Neural cell (in vitro differentiated cells): ENCODE measurements at regions not wholly inside any gene's neighbourhood (a gene's known extent, or its start where the extent isn't known, plus 50 kb on each side); places are given as distances from the start of the nearest gene placed in this dataset.

Source experiments
- H2AFZ ChIP-seq: fragments of 200-600, 300-800 bp; sonication (generic), shearing (Covaris generic); 2 replicates; pipeline ENCODE4 v1.6.0; 2014; ENCODE audit warnings: low read depth, mild to moderate bottlenecking, antibody characterized with exemption, low read length, moderate library complexity
- H3F3A ChIP-seq: fragments of 200-600 bp; shearing (Covaris generic); 2 replicates; pipeline ENCODE4 v1.6.1; 2016; ENCODE audit warnings: mild to moderate bottlenecking, moderate library complexity, mixed read lengths, antibody characterized with exemption, low read length; ENCODE audit not compliant: insufficient read depth, poor library complexity, severe bottlenecking
- H3K27ac ChIP-seq: fragments of 200-600, 300-800 bp; sonication (generic), shearing (Covaris generic); 2 replicates; pipeline ENCODE4 v1.5.1; 2014; ENCODE audit warnings: mild to moderate bottlenecking, low read length, moderate library complexity
- H3K27me3 ChIP-seq: fragments of 300-800, 200-600 bp; sonication (generic), shearing (Covaris generic); 2 replicates; pipeline ENCODE4 v1.6.0; 2014; ENCODE audit warnings: mild to moderate bottlenecking, low read depth, low read length, moderate library complexity; ENCODE audit not compliant: insufficient read depth
- H3K36me3 ChIP-seq: fragments of 300-800, 200-600 bp; sonication (generic), shearing (Covaris generic); 2 replicates; pipeline ENCODE4 v1.5.1; 2014; ENCODE audit warnings: mild to moderate bottlenecking, antibody characterized with exemption, low read length, moderate library complexity; ENCODE audit not compliant: insufficient read depth
- H3K4me2 ChIP-seq: fragments of 300-800, 200-600 bp; sonication (generic), shearing (Covaris generic); 2 replicates; pipeline ENCODE4 v1.6.0; 2014; ENCODE audit warnings: mild to moderate bottlenecking, low read length
- H3K4me3 ChIP-seq: fragments of 300-800, 200-600 bp; sonication (generic), shearing (Covaris generic); 2 replicates; pipeline ENCODE4 v1.5.1; 2014; ENCODE audit warnings: mild to moderate bottlenecking, low read length, moderate library complexity
- H3K79me2 ChIP-seq: fragments of 200-600 bp; shearing (Covaris generic); replicated peaks from 2 replicates; pipeline ENCODE4 v1.6.0; 2014; ENCODE audit warnings: mild to moderate bottlenecking, low read length, moderate library complexity; ENCODE audit not compliant: insufficient read depth
- H3K9ac ChIP-seq: fragments of 300-800, 200-600 bp; sonication (generic), shearing (Covaris generic); 2 replicates; pipeline ENCODE4 v1.6.1; 2016; ENCODE audit warnings: mild to moderate bottlenecking, low read length, mixed read lengths
- H3K9me2 ChIP-seq: fragments of 200-600 bp; shearing (Covaris generic); 2 replicates; pipeline ENCODE4 v1.6.1; 2016; ENCODE audit warnings: mild to moderate bottlenecking, low read length, mixed read lengths; ENCODE audit not compliant: insufficient read depth
- H3K9me3 ChIP-seq: fragments of 200-600, 300-800 bp; sonication (generic), shearing (Covaris generic); 2 replicates; pipeline ENCODE4 v1.6.1; 2016; ENCODE audit warnings: mild to moderate bottlenecking, mixed run types, low read length, moderate library complexity, mixed read lengths
- H4K20me1 ChIP-seq: fragments of 200-600 bp; shearing (Covaris generic); 2 replicates; pipeline ENCODE4 v1.6.1; 2016; ENCODE audit warnings: mild to moderate bottlenecking, mixed run types; ENCODE audit not compliant: insufficient read depth
- EP300 ChIP-seq: fragments of 450-650 bp; conservative IDR thresholded peaks from 2 replicates; pipeline ENCODE4 v1.6.1; 2014; ENCODE audit warnings: antibody characterized with exemption, mild to moderate bottlenecking, moderate library complexity; ENCODE audit not compliant: poor library complexity, severe bottlenecking
- EZH2 ChIP-seq: fragments of 200-600, 300-800 bp; shearing (Covaris generic), sonication (generic); IDR thresholded peaks from 2 replicates; pipeline ENCODE4 v1.6.1; 2014; ENCODE audit warnings: antibody characterized with exemption, low read length, borderline replicate concordance, mild to moderate bottlenecking; ENCODE audit not compliant: insufficient read depth, poor library complexity, severe bottlenecking
- MXI1 ChIP-seq: fragments of 450-650 bp; conservative IDR thresholded peaks from 2 replicates; pipeline ENCODE4 v1.6.1; 2014; ENCODE audit warnings: antibody characterized with exemption, mild to moderate bottlenecking; ENCODE audit not compliant: poor library complexity, severe bottlenecking
- POLR2AphosphoS5 ChIP-seq: IDR thresholded peaks from 2 replicates; pipeline ENCODE4 v1.6.1; 2012
- RAD21 ChIP-seq: fragments of 450-650 bp; conservative IDR thresholded peaks from 2 replicates; pipeline ENCODE4 v1.6.1; 2014; ENCODE audit warnings: antibody characterized with exemption, mild to moderate bottlenecking, moderate library complexity
- SMC3 ChIP-seq: fragments of 450-650 bp; conservative IDR thresholded peaks from 2 replicates; pipeline ENCODE4 v1.6.1; 2014; ENCODE audit warnings: antibody characterized with exemption, mild to moderate bottlenecking, moderate library complexity; ENCODE audit not compliant: poor library complexity
- TAF1 ChIP-seq: IDR thresholded peaks from 2 replicates; pipeline ENCODE4 v1.6.1; 2012; ENCODE audit warnings: low read depth
- TF ChIP-seq, protein P1 (sequence below): IDR thresholded peaks from 2 replicates; pipeline ENCODE4 v1.6.1; 2012; ENCODE audit warnings: borderline replicate concordance
- TF ChIP-seq, protein P2 (sequence below): fragments of 450-650 bp; IDR thresholded peaks from 2 replicates; pipeline ENCODE4 v1.5.1; 2014; ENCODE audit warnings: antibody characterized with exemption, mild to moderate bottlenecking, moderate library complexity; ENCODE audit not compliant: poor library complexity, severe bottlenecking

DNA sequence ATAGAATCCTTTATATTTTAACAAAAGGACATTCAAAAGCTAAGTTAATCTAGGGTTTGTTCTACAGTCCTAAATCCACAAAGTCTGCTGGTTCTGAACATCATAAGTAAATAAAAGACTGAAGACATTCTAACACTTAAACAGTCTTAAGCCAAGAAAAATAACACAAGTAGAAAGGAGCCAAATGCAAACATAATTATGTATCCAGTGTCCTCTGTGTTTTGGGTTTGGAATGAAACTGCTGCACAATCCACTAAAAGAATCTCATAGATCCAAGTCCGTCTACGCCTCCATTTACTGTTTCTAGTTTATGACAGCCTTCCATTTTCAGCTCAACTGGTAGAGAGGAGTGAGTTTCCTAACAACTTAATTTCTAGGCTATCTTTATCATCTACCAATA lies 623.6 kb upstream of the FZD8 start:
- Histone ChIP-seq H3F3A (no peaks in the 10 kb centered on the region), H3K9ac (no peak overlapping the region)
- TF ChIP-seq, protein P1, sequence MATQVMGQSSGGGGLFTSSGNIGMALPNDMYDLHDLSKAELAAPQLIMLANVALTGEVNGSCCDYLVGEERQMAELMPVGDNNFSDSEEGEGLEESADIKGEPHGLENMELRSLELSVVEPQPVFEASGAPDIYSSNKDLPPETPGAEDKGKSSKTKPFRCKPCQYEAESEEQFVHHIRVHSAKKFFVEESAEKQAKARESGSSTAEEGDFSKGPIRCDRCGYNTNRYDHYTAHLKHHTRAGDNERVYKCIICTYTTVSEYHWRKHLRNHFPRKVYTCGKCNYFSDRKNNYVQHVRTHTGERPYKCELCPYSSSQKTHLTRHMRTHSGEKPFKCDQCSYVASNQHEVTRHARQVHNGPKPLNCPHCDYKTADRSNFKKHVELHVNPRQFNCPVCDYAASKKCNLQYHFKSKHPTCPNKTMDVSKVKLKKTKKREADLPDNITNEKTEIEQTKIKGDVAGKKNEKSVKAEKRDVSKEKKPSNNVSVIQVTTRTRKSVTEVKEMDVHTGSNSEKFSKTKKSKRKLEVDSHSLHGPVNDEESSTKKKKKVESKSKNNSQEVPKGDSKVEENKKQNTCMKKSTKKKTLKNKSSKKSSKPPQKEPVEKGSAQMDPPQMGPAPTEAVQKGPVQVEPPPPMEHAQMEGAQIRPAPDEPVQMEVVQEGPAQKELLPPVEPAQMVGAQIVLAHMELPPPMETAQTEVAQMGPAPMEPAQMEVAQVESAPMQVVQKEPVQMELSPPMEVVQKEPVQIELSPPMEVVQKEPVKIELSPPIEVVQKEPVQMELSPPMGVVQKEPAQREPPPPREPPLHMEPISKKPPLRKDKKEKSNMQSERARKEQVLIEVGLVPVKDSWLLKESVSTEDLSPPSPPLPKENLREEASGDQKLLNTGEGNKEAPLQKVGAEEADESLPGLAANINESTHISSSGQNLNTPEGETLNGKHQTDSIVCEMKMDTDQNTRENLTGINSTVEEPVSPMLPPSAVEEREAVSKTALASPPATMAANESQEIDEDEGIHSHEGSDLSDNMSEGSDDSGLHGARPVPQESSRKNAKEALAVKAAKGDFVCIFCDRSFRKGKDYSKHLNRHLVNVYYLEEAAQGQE, result no peak
- TF ChIP-seq, protein P2, sequence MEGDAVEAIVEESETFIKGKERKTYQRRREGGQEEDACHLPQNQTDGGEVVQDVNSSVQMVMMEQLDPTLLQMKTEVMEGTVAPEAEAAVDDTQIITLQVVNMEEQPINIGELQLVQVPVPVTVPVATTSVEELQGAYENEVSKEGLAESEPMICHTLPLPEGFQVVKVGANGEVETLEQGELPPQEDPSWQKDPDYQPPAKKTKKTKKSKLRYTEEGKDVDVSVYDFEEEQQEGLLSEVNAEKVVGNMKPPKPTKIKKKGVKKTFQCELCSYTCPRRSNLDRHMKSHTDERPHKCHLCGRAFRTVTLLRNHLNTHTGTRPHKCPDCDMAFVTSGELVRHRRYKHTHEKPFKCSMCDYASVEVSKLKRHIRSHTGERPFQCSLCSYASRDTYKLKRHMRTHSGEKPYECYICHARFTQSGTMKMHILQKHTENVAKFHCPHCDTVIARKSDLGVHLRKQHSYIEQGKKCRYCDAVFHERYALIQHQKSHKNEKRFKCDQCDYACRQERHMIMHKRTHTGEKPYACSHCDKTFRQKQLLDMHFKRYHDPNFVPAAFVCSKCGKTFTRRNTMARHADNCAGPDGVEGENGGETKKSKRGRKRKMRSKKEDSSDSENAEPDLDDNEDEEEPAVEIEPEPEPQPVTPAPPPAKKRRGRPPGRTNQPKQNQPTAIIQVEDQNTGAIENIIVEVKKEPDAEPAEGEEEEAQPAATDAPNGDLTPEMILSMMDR, result no peak
- TF ChIP-seq SMC3, result no peak
- no peak for TF ChIP-seq MXI1
- no peak for TF ChIP-seq POLR2AphosphoS5
- TF ChIP-seq TAF1, result no peak
- no peak for TF ChIP-seq EZH2
- TF ChIP-seq EP300, result no peak
- TF ChIP-seq RAD21, result no peak

DNA sequence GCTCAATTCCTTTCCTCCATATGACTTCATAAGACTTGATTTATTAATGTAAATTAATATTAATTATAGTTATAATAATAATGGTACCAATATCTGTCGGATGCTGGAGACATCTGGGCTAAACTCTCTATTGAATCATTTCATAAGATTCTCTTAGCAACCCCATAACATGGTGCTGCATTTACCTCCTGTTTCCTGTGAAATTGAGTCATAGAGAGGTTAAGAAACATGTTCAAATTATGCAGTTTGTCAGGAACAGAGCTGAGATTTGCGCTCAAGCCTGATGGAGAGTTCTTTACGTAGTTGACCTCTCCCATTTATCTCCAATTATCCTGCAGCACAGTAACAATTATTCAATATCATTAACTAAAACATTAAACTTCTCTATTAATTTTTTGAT lies 621.8 kb upstream of the FZD8 start:
- Histone ChIP-seq H3K79me2 (no peaks in the 10 kb centered on the region), H3K4me3 (no peak overlapping the region), H3K4me2 (no peak overlapping the region), H4K20me1 (no peaks in the 10 kb centered on the region), H3K9ac (no peak overlapping the region), H3F3A (no peaks in the 10 kb centered on the region), H3K9me3 (no peaks in the 10 kb centered on the region), H3K9me2 (no peaks in the 10 kb centered on the region), H3K36me3 (no peaks in the 10 kb centered on the region), H3K27ac (no peak overlapping the region), H3K27me3 (no peaks in the 10 kb centered on the region), H2AFZ (no peak overlapping the region)
- no peak for TF ChIP-seq RAD21
- TF ChIP-seq EZH2, result no peak
- TF ChIP-seq TAF1, result no peak
- TF ChIP-seq, protein P2, result no peak

More for the DNA sequence above, 623.6 kb upstream of the FZD8 start:
- Histone ChIP-seq H3K27ac (no peak overlapping the region), H3K9me2 (no peaks in the 10 kb centered on the region), H3K9me3 (no peaks in the 10 kb centered on the region), H3K27me3 (no peaks in the 10 kb centered on the region), H2AFZ (no peak overlapping the region), H3K4me2 (no peak overlapping the region), H3K4me3 (no peak overlapping the region), H4K20me1 (no peaks in the 10 kb centered on the region), H3K36me3 (no peaks in the 10 kb centered on the region), H3K79me2 (no peaks in the 10 kb centered on the region)
